DOHH2 (cell line): ENCODE measurements at regions not wholly inside any gene's neighbourhood (a gene's known extent, or its start where the extent isn't known, plus 50 kb on each side); places are given as distances from the start of the nearest gene placed in this dataset.

Source experiments
- H3F3A ChIP-seq: fragments of 200-600 bp; sonication (generic), shearing (Covaris generic); 2 replicates; pipeline ENCODE4 v1.6.0; 2016; ENCODE audit warnings: antibody characterized with exemption, mild to moderate bottlenecking; ENCODE audit not compliant: control insufficient read depth, insufficient read depth
- H3K27ac ChIP-seq: fragments of 200-600 bp; sonication (generic); 2 replicates; pipeline ENCODE4 v1.5.1; 2014; ENCODE audit warnings: low read depth, mild to moderate bottlenecking, low read length, moderate library complexity
- H3K27me3 ChIP-seq: fragments of 200-600 bp; sonication (generic); 2 replicates; pipeline ENCODE4 v1.6.1; 2014; ENCODE audit warnings: mild to moderate bottlenecking, low read length, mixed read lengths; ENCODE audit not compliant: control insufficient read depth
- H3K36me3 ChIP-seq: fragments of 200-600 bp; sonication (generic); 2 replicates; pipeline ENCODE4 v1.6.1; 2014; ENCODE audit warnings: mild to moderate bottlenecking, low read length, moderate library complexity, mixed read lengths; ENCODE audit not compliant: control insufficient read depth
- H3K4me1 ChIP-seq: fragments of 200-600 bp; sonication (generic); 2 replicates; pipeline ENCODE4 v1.6.1; 2014; ENCODE audit warnings: mild to moderate bottlenecking, low read length, mixed read lengths; ENCODE audit not compliant: control insufficient read depth
- H3K4me2 ChIP-seq: fragments of 200-600 bp; sonication (generic); 2 replicates; pipeline ENCODE4 v1.6.0; 2014; ENCODE audit warnings: mild to moderate bottlenecking, low read length, moderate library complexity
- H3K4me3 ChIP-seq: fragments of 200-600 bp; sonication (generic); 2 replicates; pipeline ENCODE4 v1.5.1; 2014; ENCODE audit warnings: mild to moderate bottlenecking, low read length, mixed read lengths
- H3K79me2 ChIP-seq: fragments of 200-600 bp; sonication (generic); 2 replicates; pipeline ENCODE4 v1.6.1; 2014; ENCODE audit warnings: mild to moderate bottlenecking, low read length, mixed read lengths; ENCODE audit not compliant: control insufficient read depth
- H3K9me2 ChIP-seq: fragments of 200-600 bp; sonication (generic); replicated peaks from 2 replicates; pipeline ENCODE4 v1.6.1; 2014; ENCODE audit warnings: mild to moderate bottlenecking, low read length, mixed read lengths; ENCODE audit not compliant: control insufficient read depth
- H3K9me3 ChIP-seq: fragments of 200-600 bp; sonication (generic); 2 replicates; pipeline ENCODE4 v1.6.1; 2014; ENCODE audit warnings: antibody characterized with exemption, low read length, mixed read lengths; ENCODE audit not compliant: control insufficient read depth, insufficient read depth
- H4K20me1 ChIP-seq: fragments of 200-600 bp; sonication (generic); 2 replicates; pipeline ENCODE4 v1.6.0; 2014; ENCODE audit warnings: low read depth, mild to moderate bottlenecking, antibody characterized with exemption, low read length, moderate library complexity; ENCODE audit not compliant: control insufficient read depth, insufficient read depth
- EZH2phosphoT487 ChIP-seq: fragments of 200-600 bp; sonication (generic); IDR thresholded peaks from 2 replicates; pipeline ENCODE4 v1.6.1; 2017; ENCODE audit warnings: borderline replicate concordance, mild to moderate bottlenecking, antibody characterized with exemption, low read length, moderate library complexity, mixed read lengths
- TF ChIP-seq, protein P1 (sequence below): fragments of 200-600 bp; sonication (generic); IDR thresholded peaks from one replicate; pipeline ENCODE4 v1.5.1; 2014; ENCODE audit warnings: antibody characterized with exemption, mild to moderate bottlenecking, low read depth, low read length; ENCODE audit not compliant: poor library complexity, severe bottlenecking

DNA sequence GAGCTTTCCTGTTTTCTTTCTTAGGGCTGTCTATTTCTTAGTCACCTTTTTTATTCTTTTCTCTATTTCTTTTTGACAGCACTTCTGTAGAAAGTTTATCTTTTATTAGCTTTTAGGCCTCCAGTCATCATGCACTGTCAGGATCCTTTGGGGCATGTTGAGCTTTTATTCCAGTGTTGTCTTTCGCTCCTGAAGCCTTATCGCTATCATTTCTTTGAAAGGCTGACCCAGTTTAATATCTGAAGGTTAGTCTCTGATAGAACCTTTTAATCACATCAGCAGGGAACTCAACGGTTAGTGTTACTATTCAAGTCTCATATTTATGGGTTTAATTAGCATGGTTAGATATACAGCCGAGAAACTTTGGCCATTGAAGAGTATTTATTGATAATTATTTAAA is 745.9 kb downstream of the TBC1D32 start:
- H3K9me3 ChIP-seq = no peaks in the 10 kb centered on the region
- H3K4me1 ChIP-seq = no peaks in the 10 kb centered on the region
- H3K4me2 ChIP-seq = no peak overlapping the region
- H3K27me3 ChIP-seq = no peaks in the 10 kb centered on the region
- no peaks in the 10 kb centered on the region for H3K79me2 ChIP-seq
- H3F3A ChIP-seq = no peaks in the 10 kb centered on the region
- H3K27ac ChIP-seq = no peak overlapping the region
- H3K4me3 ChIP-seq = no peak overlapping the region
- TF ChIP-seq, protein P1, sequence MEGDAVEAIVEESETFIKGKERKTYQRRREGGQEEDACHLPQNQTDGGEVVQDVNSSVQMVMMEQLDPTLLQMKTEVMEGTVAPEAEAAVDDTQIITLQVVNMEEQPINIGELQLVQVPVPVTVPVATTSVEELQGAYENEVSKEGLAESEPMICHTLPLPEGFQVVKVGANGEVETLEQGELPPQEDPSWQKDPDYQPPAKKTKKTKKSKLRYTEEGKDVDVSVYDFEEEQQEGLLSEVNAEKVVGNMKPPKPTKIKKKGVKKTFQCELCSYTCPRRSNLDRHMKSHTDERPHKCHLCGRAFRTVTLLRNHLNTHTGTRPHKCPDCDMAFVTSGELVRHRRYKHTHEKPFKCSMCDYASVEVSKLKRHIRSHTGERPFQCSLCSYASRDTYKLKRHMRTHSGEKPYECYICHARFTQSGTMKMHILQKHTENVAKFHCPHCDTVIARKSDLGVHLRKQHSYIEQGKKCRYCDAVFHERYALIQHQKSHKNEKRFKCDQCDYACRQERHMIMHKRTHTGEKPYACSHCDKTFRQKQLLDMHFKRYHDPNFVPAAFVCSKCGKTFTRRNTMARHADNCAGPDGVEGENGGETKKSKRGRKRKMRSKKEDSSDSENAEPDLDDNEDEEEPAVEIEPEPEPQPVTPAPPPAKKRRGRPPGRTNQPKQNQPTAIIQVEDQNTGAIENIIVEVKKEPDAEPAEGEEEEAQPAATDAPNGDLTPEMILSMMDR = no peak
- TF ChIP-seq EZH2phosphoT487 = no peak
- no peaks in the 10 kb centered on the region for H3K9me2 ChIP-seq
- no peaks in the 10 kb centered on the region for H3K36me3 ChIP-seq
- H4K20me1 ChIP-seq = no peaks in the 10 kb centered on the region

DNA sequence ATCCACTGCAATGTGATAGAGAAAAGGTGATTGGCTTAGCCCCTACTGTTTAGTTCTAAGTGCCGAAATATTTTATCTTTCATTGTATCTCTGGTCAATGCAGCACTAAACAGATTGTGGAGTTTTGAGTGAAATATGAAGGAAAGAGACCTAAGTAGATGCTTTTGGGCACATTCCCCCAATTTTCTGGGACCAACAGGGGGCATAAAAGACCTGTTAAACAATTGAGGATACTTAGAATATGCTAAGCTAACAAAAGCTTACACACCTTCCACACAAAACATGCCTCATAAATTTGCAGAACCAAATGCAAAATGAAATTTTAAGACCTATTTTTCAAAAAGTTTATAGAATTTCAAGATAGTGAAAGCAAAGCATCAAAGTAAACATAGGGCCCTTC is 746.9 kb downstream of the TBC1D32 start:
- Histone ChIP-seq H3K9me2 (no peaks in the 10 kb centered on the region), H3K79me2 (no peaks in the 10 kb centered on the region), H3K4me1 (no peaks in the 10 kb centered on the region), H3K4me2 (no peak overlapping the region), H3K4me3 (no peak overlapping the region), H3K27me3 (no peaks in the 10 kb centered on the region), H3K36me3 (no peaks in the 10 kb centered on the region), H3F3A (no peaks in the 10 kb centered on the region), H3K27ac (no peak overlapping the region), H4K20me1 (no peaks in the 10 kb centered on the region), H3K9me3 (no peaks in the 10 kb centered on the region)
- TF ChIP-seq EZH2phosphoT487 = no peak
- TF ChIP-seq, protein P1 = no peak

DNA sequence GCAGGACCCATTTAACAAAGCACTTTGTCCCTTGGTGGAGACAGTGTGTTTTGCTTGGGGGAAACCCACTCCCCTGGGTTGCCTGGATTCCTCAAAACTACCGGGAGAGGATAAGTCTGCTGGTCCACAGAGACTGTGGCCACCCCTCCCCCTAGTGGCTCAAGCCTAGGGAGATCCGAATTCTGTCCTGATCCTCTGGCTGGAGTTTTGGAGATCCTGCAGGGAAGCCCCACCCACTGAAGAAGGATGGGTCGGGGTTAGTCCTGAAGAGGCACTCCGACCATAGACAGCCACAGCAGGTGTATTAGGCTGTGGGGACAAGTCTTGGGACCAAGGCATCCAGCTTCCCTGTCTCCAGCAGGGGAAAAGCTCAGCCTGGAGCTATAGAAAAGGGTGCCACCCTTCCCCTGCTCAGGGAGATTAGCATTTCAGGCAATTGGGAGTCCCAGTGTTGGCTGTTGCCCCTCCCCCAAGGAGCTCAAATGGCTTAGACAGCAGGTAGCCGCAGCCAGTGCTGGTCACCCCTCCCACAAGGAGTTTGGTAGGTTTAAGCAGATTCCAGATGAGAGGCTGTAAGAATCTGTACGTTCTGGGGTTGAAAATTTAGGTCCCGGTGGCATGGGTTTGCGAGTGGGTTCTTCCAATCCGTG is 750.0 kb downstream of the TBC1D32 start:
- Histone ChIP-seq H4K20me1 (no peaks in the 10 kb centered on the region), H3F3A (no peaks in the 10 kb centered on the region), H3K27ac (no peak overlapping the region), H3K4me2 (no peak overlapping the region), H3K4me3 (no peak overlapping the region), H3K9me2 (no peaks in the 10 kb centered on the region), H3K27me3 (no peaks in the 10 kb centered on the region), H3K79me2 (no peaks in the 10 kb centered on the region), H3K9me3 (no peaks in the 10 kb centered on the region), H3K4me1 (no peaks in the 10 kb centered on the region), H3K36me3 (no peaks in the 10 kb centered on the region)
- TF ChIP-seq, protein P1 = no peak
- no peak for TF ChIP-seq EZH2phosphoT487
